ENCODE measurements at regions not wholly inside any gene's neighbourhood (a gene's known extent, or its start where the extent isn't known, plus 50 kb on each side); places are given as distances from the start of the nearest gene placed in this dataset.

DNA sequence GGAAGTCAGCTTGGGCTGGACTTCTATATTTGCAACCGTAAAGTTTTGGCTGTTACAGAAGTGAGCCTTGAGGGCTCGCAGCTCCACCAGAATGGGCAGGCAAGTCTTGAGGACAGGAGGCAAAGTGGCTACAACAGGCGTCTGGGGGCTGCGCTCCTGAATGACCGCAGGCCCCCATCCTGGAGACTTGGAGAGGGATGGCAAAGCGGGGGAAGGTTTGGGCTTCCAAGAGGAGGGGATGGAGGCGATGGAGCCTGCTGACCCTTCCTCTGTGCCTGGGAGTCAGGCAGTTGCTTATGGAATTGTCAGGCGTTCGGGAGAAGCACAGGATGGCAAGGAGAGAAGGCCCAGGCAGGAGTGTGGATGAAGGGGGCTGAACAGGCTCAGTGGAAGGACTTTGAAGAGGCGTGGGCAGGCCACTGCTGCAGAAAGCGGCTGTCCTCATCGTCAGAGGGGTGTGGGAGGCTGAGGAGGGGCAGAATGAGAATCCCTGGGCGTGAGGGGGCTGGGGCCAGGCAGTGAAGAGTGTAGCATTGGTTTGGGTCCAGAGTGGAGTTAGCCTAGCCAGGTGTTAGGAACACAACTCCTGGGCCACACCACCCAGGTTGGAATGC lies 72.3 kb downstream of the INHBB start:
- TF ChIP-seq, protein P1, sequence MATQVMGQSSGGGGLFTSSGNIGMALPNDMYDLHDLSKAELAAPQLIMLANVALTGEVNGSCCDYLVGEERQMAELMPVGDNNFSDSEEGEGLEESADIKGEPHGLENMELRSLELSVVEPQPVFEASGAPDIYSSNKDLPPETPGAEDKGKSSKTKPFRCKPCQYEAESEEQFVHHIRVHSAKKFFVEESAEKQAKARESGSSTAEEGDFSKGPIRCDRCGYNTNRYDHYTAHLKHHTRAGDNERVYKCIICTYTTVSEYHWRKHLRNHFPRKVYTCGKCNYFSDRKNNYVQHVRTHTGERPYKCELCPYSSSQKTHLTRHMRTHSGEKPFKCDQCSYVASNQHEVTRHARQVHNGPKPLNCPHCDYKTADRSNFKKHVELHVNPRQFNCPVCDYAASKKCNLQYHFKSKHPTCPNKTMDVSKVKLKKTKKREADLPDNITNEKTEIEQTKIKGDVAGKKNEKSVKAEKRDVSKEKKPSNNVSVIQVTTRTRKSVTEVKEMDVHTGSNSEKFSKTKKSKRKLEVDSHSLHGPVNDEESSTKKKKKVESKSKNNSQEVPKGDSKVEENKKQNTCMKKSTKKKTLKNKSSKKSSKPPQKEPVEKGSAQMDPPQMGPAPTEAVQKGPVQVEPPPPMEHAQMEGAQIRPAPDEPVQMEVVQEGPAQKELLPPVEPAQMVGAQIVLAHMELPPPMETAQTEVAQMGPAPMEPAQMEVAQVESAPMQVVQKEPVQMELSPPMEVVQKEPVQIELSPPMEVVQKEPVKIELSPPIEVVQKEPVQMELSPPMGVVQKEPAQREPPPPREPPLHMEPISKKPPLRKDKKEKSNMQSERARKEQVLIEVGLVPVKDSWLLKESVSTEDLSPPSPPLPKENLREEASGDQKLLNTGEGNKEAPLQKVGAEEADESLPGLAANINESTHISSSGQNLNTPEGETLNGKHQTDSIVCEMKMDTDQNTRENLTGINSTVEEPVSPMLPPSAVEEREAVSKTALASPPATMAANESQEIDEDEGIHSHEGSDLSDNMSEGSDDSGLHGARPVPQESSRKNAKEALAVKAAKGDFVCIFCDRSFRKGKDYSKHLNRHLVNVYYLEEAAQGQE (IDR thresholded peaks at IDR 0.05; ENCODE audit: insufficient read depth in 1 of 2, low read depth in 2 of 2, low read length in 2 of 2): no peak
- no peak for TF ChIP-seq FOXP2 (optimal IDR thresholded peaks at IDR 0.05; ENCODE audit: borderline replicate concordance, extremely low read depth, extremely low read length, insufficient read depth)
- no peak for TF ChIP-seq POLR2AphosphoS5 (IDR thresholded peaks at IDR 0.05; ENCODE audit: low read depth, low read length)
- TF ChIP-seq TAF1 (IDR thresholded peaks at IDR 0.05; ENCODE audit: borderline replicate concordance, insufficient read depth, low read length): no peak

Measured in PFSK-1 (cell line).